ENCODE measurements at regions not wholly inside any gene's neighbourhood (a gene's known extent, or its start where the extent isn't known, plus 50 kb on each side); places are given as distances from the start of the nearest gene placed in this dataset.

GRCh38 chr13:26941345-26942174, 181.0 kb upstream of the GPR12 start:
- no peak for DNase-seq (ENCODE audit: low spot score)

GRCh38 chr13:26934096-26934495, 173.5 kb upstream of the GPR12 start:
- DNase-seq (ENCODE audit: low spot score), result no peak

GRCh38 chr13:26932465-26932864, 171.9 kb upstream of the GPR12 start:
- DNase-seq (ENCODE audit: low spot score), result no peak

- peak; percentile 92 for DNase-seq (ENCODE audit: low spot score)
These were observed 169.6 kb upstream of the GPR12 start for GRCh38 chr13:26929971-26930730.

GRCh38 chr13:26927511-26927910, 166.9 kb upstream of the GPR12 start:
- DNase-seq (ENCODE audit: low spot score), result no peak

- no peak for DNase-seq (ENCODE audit: low spot score)
These were observed 165.8 kb upstream of the GPR12 start for GRCh38 chr13:26926371-26926770.

GRCh38 chr13:26923824-26924605, 163.4 kb upstream of the GPR12 start:
- DNase-seq (ENCODE audit: low spot score), result no peak

- DNase-seq (ENCODE audit: low spot score), result no peak
These were observed 161.3 kb upstream of the GPR12 start for GRCh38 chr13:26921918-26922317.

- DNase-seq (ENCODE audit: low spot score), result no peak
These were observed 160.2 kb upstream of the GPR12 start for GRCh38 chr13:26920614-26921355.

- no peak for DNase-seq (ENCODE audit: low spot score)
These were observed 159.1 kb upstream of the GPR12 start for GRCh38 chr13:26919732-26920131.

GRCh38 chr13:26919311-26919710, 158.7 kb upstream of the GPR12 start:
- DNase-seq (ENCODE audit: low spot score), result no peak

GRCh38 chr13:26914624-26915023, 154.0 kb upstream of the GPR12 start:
- DNase-seq (ENCODE audit: low spot score), result no peak

GRCh38 chr13:26914148-26914547, 153.6 kb upstream of the GPR12 start:
- DNase-seq (ENCODE audit: low spot score), result no peak

- DNase-seq (ENCODE audit: low spot score), result no peak
These were observed 150.3 kb upstream of the GPR12 start for GRCh38 chr13:26910754-26911465.

GRCh38 chr13:26909477-26909876, 148.9 kb upstream of the GPR12 start:
- DNase-seq (ENCODE audit: low spot score), result no peak

GRCh38 chr13:26908126-26908525, 147.5 kb upstream of the GPR12 start:
- no peak for DNase-seq (ENCODE audit: low spot score)

- no peak for DNase-seq (ENCODE audit: low spot score)
These were observed 138.6 kb upstream of the GPR12 start for GRCh38 chr13:26899202-26899601.

- no peak for DNase-seq (ENCODE audit: low spot score)
These were observed 137.3 kb upstream of the GPR12 start for GRCh38 chr13:26897706-26898550.

- peak; percentile 46 for DNase-seq (ENCODE audit: low spot score)
These were observed 136.5 kb upstream of the GPR12 start for GRCh38 chr13:26896986-26897668.

Data from iPS-NIHi11 (cell line).